Superior temporal gyrus (tissue), 1 donor: ENCODE measurements at regions not wholly inside any gene's neighbourhood (a gene's known extent, or its start where the extent isn't known, plus 50 kb on each side); places are given as distances from the start of the nearest gene placed in this dataset.

Source experiments
- DNase-seq: peaks from one replicate; pipeline ENCODE4 v3.0.0-alpha.2; 2016; ENCODE audit errors: extremely low spot score

- DNase-seq: no peak
These were observed 673.8 kb upstream of the FANCL start for GRCh38 chr2:58914733-58915505.

GRCh38 chr2:58913082-58913726, 672.1 kb upstream of the FANCL start:
- no peak for DNase-seq

DNA sequence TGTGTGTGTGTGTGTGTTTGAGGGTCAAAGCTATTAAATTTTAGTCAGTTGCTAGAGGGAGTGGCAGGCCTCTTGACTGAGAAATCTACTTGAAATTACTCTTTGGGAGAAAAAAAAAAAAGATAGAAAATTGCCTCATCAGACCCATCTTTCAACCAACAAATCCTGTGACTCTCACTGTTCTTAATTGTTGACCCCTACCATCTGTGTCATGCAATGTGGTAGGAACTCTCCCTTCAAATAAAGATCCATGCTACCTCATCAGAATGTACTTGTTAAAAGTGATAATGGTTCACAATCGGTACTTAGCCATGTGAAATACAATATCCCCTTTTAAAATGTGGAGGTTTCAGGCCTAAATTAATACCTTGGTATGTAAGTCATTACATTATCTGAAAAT, 670.8 kb upstream of the FANCL start:
- no peak for DNase-seq

DNA sequence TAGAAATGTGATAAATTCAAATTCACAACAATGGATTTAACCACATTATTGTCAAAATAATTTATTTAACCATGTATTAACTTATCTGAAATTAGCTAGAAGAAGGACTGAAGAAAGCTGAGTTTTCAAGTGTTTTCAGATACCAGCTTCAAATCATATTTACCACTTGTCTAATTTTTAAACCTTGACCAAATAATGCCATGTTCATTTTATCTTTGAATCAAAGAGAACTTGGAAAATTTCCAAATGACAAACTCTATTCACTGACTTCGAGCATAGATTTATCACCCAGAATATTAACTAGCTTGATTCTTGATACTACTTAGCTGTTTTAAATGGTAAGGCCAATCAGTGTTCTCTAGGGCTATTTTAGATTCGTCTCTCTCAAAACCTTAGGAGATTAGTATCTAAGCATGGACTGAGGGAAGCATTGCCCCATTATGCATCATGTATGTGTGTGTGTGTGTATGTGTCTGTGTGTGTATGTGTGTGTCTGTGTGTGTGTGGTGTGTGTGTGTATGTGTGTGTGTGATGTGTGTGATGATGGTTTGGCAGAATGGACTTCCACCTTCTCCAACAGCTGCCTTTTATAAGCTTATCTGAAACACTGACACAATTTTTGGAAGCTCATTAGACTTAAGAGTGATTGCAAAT, 667.5 kb upstream of the FANCL start:
- DNase-seq: no peak

DNA sequence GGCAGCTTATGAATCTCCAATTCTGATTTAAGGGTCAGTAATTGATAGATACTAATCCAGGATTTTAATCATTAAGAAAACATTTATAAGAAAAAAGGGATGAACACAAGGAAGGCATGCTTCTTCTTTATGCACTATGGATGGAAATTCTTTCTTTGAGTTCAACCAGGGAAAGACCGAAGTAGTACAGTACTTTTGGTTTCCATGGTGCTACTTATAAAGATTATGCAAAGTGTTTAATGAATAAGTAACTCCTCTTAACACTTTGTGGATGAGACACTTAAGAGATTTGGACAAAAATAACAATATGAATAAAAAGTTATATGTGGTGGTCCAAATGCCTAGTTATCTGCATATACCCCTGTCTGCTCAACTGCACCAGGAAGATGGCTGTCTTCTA, 666.5 kb upstream of the FANCL start:
- no peak for DNase-seq

- no peak for DNase-seq
These were observed 665.0 kb upstream of the FANCL start for GRCh38 chr2:58906081-58906645.

GRCh38 chr2:58904095-58904494, 663.0 kb upstream of the FANCL start:
- DNase-seq: no peak

GRCh38 chr2:58903427-58903826, 662.3 kb upstream of the FANCL start:
- DNase-seq: no peak

GRCh38 chr2:58900246-58901027, 659.3 kb upstream of the FANCL start:
- DNase-seq: peak; percentile 50

GRCh38 chr2:58899692-58900091, 658.6 kb upstream of the FANCL start:
- peak; percentile 62 for DNase-seq

DNA sequence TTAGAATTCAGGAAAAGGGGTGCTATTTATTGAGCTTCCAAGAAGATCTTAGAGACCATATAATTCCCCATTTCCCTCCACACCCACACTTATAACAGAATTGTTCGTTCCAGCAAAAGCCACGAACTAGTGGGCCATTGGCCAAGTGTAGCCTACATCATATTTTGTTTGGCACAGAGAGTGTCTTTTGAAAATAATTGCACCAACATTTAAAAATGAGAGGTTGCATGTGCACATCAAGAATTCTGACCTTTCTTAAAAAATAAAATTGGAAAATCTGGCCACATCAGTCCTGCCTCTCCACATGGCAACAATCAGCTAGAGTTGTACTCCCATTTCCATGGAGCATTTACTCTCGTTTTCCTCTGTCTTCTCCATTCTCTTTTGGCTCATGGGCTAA, 655.5 kb upstream of the FANCL start:
- no peak for DNase-seq

DNA sequence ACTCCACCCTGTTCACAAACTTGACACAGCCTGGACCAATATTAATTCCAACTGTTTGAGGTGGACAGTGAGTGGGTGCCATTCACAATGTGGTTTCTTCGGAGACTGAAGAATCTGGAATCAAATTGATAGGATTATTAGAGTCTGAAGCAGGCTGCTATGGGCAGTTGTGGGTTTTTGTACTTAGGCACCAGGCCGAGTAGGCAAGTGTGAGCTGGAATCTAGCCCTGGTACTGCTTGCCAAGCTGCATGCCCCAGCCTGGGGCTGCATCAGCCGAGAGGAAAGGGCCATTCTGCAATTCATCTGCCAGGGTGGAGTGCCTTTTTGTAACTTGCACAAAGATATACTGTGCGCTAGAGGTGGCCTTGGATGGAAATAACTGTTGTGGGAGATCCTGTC, 654.7 kb upstream of the FANCL start:
- no peak for DNase-seq

DNA sequence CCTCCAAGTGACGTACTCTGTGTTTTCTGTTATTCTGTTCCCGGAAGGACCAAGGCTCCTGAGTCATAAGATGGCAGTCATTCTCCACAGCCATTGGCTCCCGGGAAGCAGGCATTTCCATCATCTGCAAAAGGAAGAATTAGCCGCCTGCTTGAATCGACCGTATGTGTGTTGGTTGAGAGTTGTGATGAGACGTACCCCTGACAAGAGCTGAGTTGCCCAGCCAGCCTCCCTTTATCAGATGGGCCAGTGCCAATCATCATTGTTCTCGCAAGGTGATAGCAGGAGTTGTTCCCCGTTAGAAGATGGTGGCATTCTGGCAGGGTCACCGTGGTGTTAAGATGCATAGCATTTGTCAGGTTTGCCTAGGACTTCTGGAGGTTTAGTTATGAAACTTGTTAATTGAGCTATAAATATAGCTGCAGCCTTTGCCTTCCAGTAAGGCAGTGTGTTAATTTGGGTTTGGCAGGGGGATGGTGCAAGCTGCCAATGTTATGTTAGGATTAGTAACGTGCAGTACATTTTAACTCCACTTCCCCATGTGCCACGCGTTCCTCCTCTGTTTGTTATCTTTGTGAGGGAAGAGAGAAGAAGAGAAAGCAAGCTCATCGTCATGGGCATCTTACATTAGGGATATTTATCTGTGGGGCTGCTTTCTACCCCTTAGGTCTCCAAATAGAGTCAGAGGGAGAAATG, 652.7 kb upstream of the FANCL start:
- peak; percentile 48 for DNase-seq

DNA sequence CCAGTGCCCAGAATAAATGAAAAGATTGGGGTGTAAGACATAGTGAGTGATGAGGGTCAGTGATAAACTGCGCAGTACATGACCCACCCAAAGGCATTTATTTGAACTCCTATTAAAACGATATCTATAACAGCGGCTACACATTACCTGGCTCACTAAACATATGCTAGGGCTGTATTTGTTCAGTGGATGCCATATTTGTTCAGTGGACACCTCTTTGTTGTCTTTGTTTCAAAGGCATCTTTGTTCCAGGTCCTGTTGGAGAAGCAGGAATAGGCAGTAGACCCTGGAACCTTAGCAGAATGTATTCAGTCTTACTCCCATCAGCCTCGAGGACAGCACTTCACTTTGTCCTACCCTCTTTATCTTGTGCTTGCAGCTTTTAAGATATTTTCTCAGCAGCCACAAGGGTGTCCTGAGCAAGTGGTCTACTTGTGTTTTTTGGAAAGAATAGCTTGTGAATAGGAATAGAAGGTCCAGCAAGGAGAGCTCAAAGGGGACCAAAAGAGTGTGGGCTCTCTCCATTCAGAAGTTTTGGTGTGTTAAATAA, 650.8 kb upstream of the FANCL start:
- DNase-seq: no peak

GRCh38 chr2:58890865-58891525, 649.9 kb upstream of the FANCL start:
- no peak for DNase-seq

GRCh38 chr2:58886009-58886408, 644.9 kb upstream of the FANCL start:
- no peak for DNase-seq

DNA sequence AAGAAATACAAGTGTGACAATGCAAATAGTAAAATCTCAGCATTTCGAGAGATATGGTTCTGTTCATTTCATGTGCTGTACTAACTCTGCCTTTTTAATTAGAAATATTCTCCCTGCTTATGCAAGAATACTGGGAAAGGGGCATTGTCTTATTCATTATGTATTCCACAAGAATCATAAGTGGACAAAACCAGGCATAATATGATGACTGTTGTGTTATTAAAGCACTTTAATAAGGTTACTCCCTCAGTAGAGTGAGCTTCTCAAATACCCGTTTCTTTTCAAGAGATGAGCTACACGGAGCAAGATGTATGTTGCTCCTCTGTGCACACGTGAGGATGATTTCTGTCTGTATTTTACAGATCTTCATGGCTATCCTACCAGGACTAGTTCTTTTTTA, 638.7 kb upstream of the FANCL start:
- no peak for DNase-seq

DNA sequence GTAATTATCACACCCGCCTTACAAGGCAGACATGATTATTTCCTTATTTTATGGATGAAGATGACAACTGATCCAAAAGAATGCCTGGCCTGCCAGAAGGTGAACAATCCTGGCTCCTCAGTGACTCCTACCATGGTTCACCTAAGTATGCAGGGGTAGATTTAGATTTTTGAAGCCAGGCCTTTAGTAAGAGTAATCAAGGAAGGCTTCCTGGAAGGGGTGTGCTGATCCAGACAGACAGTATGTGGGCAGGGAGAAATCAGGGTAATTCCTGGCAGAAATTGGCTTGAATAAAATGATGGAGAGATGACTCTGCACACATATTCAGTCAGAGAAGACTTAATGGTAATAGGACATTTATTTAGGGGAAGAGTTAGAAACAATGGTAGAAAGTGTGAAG, 637.7 kb upstream of the FANCL start:
- no peak for DNase-seq

- no peak for DNase-seq
These were observed 635.0 kb upstream of the FANCL start for GRCh38 chr2:58876126-58876525.

GRCh38 chr2:58875436-58875835, 634.3 kb upstream of the FANCL start:
- peak; percentile 65 for DNase-seq
